ENCODE measurements at regions not wholly inside any gene's neighbourhood (a gene's known extent, or its start where the extent isn't known, plus 50 kb on each side); places are given as distances from the start of the nearest gene placed in this dataset.

- no peak for TF ChIP-seq CTCF (IDR thresholded peaks at IDR 0.05)
- no peak overlapping the region for H3K4me3 ChIP-seq
- intact Hi-C loops (cut with DNase I): loop anchor here (5.0 to 10.0 kb wide), 2 partner anchors 259 to 1236 kb away; no protein-coding TSS in a partner anchor
- no peaks in the 10 kb centered on the region for H3K9me3 ChIP-seq
- no peaks in the 10 kb centered on the region for H3K36me3 ChIP-seq (ENCODE audit: insufficient read depth in 1 of 2, low read depth in 1 of 2)
- no peaks in the 10 kb centered on the region for H3K27me3 ChIP-seq (ENCODE audit: insufficient read depth in 3 of 3, low read length in 2 of 3)
- no peak overlapping the region for H3K27ac ChIP-seq
- ATAC-seq (no peak), DNase-seq (no peak)
- H3K4me1 ChIP-seq: peaks cover 6% of the 10 kb centered on the region
- 86 to 89% (median 88%) methylated on average over 18 of the region's 18 CpGs for WGBS, 3 donors
These were observed 65.2 kb downstream of the SLC25A47 start for GRCh38 chr14:100388103-100389054.

GRCh38 chr14:100389497-100390104, 66.5 kb downstream of the SLC25A47 start:
- intact Hi-C loops (cut with DNase I): loop anchor here (5.0 to 10.0 kb wide), 2 partner anchors 258 to 1235 kb away; no protein-coding TSS in a partner anchor
- TF ChIP-seq CTCF (IDR thresholded peaks at IDR 0.05): no peak
- no peak for DNase-seq
- Histone ChIP-seq H3K9me3 (no peaks in the 10 kb centered on the region), H3K27ac (no peak overlapping the region), H3K27me3 (ENCODE audit: insufficient read depth in 3 of 3, low read length in 2 of 3) (no peaks in the 10 kb centered on the region), H3K4me3 (no peak overlapping the region), H3K4me1 (peaks cover 6% of the 10 kb centered on the region), H3K36me3 (ENCODE audit: insufficient read depth in 1 of 2, low read depth in 1 of 2) (no peaks in the 10 kb centered on the region)
- 62 to 73% (median 68%) methylated on average over 12 of the region's 12 CpGs for WGBS, 3 donors
- no peak for ATAC-seq

GRCh38 chr14:100391173-100391572, 68.0 kb downstream of the SLC25A47 start:
- DNase-seq (no peak), ATAC-seq (no peak)
- Histone ChIP-seq H3K9me3 (no peaks in the 10 kb centered on the region), H3K27ac (no peak overlapping the region), H3K4me1 (peaks cover 6% of the 10 kb centered on the region), H3K27me3 (ENCODE audit: insufficient read depth in 3 of 3, low read length in 2 of 3) (no peaks in the 10 kb centered on the region), H3K4me3 (no peak overlapping the region), H3K36me3 (ENCODE audit: insufficient read depth in 1 of 2, low read depth in 1 of 2) (no peaks in the 10 kb centered on the region)
- intact Hi-C loops (cut with DNase I): no loop called here
- 90 to 94% (median 93%) methylated on average over 15 of the region's 15 CpGs for WGBS, 3 donors
- no peak for TF ChIP-seq CTCF (IDR thresholded peaks at IDR 0.05)

GRCh38 chr14:100391724-100392123, 68.6 kb downstream of the SLC25A47 start:
- no peaks in the 10 kb centered on the region for H3K27me3 ChIP-seq (ENCODE audit: insufficient read depth in 3 of 3, low read length in 2 of 3)
- 79 to 83% (median 79%) methylated on average over 2 of the region's 2 CpGs for WGBS, 3 donors
- intact Hi-C loops (cut with DNase I): no loop called here

More at GRCh38 chr14:100391724-100392123, 68.6 kb downstream of the SLC25A47 start:
- H3K4me1 ChIP-seq: peaks cover 6% of the 10 kb centered on the region
- ATAC-seq: no peak
- no peaks in the 10 kb centered on the region for H3K36me3 ChIP-seq (ENCODE audit: insufficient read depth in 1 of 2, low read depth in 1 of 2)
- H3K9me3 ChIP-seq: no peaks in the 10 kb centered on the region
- no peak overlapping the region for H3K4me3 ChIP-seq
- no peak overlapping the region for H3K27ac ChIP-seq
- DNase-seq: no peak
- TF ChIP-seq CTCF (IDR thresholded peaks at IDR 0.05): no peak

Data from psoas muscle (tissue), 7 donors.